ENCODE measurements at regions not wholly inside any gene's neighbourhood (a gene's known extent, or its start where the extent isn't known, plus 50 kb on each side); places are given as distances from the start of the nearest gene placed in this dataset.

DNA sequence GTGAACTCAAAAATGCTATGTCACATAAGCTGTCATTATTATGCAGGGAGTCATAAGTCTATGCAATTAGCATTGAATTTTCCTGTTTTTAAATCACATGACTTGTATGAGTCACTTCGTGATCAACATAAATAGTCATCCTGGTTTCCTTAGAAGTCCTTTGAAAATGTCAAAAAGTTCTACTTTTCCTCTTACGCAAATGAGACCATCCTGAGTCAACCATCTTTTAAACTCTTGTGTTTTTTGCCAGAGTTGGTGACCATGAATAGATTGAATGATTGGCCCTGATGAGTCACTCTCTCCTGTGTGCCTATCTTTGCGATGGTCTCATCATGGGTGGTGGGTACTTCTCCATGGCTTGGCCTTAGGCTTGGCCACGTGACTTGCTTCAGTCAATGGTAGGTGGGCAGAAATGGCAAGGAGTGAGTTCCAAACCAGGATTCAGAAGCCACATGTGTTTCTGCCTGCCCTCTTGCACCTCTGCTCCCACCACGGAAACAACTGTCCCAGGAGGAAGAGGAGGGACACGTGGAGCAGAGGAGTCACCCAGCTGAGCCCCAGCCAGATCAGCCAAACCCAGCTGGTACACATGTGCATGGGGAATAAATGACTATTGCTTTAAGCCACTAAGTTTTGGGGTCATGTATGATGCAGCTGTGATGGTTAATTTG lies 123.5 kb upstream of the CACNA1A start:
- Histone ChIP-seq H3K27ac (ENCODE audit: low read depth in 2 of 2, low read length in 2 of 2) (no peak overlapping the region), H3K9me3 (ENCODE audit: control insufficient read depth in 2 of 3, insufficient read depth in 1 of 3, low read length in 3 of 3) (peaks cover 0 to 3% (median 0%) of the 10 kb centered on the region in 3 donors), H3K27me3 (ENCODE audit: control insufficient read depth, insufficient read depth, low read length) (peaks cover 2% of the 10 kb centered on the region), H3K4me1 (ENCODE audit: control insufficient read depth in 2 of 3, insufficient read depth in 2 of 3, low read depth in 1 of 3, low read length in 3 of 3) (peaks cover 0 to 7% (median 3%) of the 10 kb centered on the region in 3 donors), H3K9ac (ENCODE audit: low read length in 3 of 3) (no peak overlapping the region), H3K36me3 (ENCODE audit: control insufficient read depth in 2 of 3, insufficient read depth in 3 of 3, low read length in 3 of 3) (no peaks in the 10 kb centered on the region), H3K4me3 (ENCODE audit: low read length in 3 of 3) (no peak overlapping the region)
- no peak for DNase-seq
- FAIRE-seq, result no peak
- TF ChIP-seq, protein P1, sequence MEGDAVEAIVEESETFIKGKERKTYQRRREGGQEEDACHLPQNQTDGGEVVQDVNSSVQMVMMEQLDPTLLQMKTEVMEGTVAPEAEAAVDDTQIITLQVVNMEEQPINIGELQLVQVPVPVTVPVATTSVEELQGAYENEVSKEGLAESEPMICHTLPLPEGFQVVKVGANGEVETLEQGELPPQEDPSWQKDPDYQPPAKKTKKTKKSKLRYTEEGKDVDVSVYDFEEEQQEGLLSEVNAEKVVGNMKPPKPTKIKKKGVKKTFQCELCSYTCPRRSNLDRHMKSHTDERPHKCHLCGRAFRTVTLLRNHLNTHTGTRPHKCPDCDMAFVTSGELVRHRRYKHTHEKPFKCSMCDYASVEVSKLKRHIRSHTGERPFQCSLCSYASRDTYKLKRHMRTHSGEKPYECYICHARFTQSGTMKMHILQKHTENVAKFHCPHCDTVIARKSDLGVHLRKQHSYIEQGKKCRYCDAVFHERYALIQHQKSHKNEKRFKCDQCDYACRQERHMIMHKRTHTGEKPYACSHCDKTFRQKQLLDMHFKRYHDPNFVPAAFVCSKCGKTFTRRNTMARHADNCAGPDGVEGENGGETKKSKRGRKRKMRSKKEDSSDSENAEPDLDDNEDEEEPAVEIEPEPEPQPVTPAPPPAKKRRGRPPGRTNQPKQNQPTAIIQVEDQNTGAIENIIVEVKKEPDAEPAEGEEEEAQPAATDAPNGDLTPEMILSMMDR (IDR thresholded peaks at IDR 0.05; ENCODE audit: borderline replicate concordance, extremely low read depth, insufficient read depth), result no peak
- intact Hi-C loops (cut with DNase I), result no loop called here

DNA sequence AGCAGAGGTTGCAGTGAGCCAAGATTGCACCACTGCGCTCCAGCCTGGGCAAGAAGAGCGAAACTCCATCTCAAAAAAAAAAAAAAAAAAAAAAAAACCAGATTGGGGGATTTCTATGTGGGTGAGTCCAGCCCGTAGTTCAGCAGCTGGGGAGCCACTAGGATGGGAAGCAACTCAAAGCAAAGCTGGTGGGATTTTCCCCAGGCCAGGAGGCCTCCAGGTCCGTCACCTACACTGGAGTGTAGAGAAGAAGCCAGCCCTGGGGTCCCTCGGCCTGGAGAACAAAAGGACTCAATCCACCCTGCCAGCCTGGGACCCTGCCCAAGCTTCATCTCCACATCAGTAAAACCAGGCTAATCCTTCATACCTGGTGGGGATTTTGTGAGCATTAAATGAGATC lies 121.3 kb upstream of the CACNA1A start:
- Histone ChIP-seq H3K4me3 (ENCODE audit: low read length in 3 of 3) (no peak overlapping the region), H3K36me3 (ENCODE audit: control insufficient read depth in 2 of 3, insufficient read depth in 3 of 3, low read length in 3 of 3) (no peaks in the 10 kb centered on the region), H3K27ac (ENCODE audit: low read depth in 2 of 2, low read length in 2 of 2) (no peak overlapping the region), H3K27me3 (ENCODE audit: control insufficient read depth, insufficient read depth, low read length) (peaks cover 2% of the 10 kb centered on the region), H3K9ac (ENCODE audit: low read length in 3 of 3) (no peak overlapping the region), H3K9me3 (ENCODE audit: control insufficient read depth in 2 of 3, insufficient read depth in 1 of 3, low read length in 3 of 3) (peaks cover 0 to 3% (median 0%) of the 10 kb centered on the region in 3 donors), H3K4me1 (ENCODE audit: control insufficient read depth in 2 of 3, insufficient read depth in 2 of 3, low read depth in 1 of 3, low read length in 3 of 3) (no peaks in the 10 kb centered on the region)
- no peak for FAIRE-seq
- no peak for DNase-seq
- TF ChIP-seq, protein P1 (IDR thresholded peaks at IDR 0.05; ENCODE audit: borderline replicate concordance, extremely low read depth, insufficient read depth), result no peak
- intact Hi-C loops (cut with DNase I), result no loop called here

DNA sequence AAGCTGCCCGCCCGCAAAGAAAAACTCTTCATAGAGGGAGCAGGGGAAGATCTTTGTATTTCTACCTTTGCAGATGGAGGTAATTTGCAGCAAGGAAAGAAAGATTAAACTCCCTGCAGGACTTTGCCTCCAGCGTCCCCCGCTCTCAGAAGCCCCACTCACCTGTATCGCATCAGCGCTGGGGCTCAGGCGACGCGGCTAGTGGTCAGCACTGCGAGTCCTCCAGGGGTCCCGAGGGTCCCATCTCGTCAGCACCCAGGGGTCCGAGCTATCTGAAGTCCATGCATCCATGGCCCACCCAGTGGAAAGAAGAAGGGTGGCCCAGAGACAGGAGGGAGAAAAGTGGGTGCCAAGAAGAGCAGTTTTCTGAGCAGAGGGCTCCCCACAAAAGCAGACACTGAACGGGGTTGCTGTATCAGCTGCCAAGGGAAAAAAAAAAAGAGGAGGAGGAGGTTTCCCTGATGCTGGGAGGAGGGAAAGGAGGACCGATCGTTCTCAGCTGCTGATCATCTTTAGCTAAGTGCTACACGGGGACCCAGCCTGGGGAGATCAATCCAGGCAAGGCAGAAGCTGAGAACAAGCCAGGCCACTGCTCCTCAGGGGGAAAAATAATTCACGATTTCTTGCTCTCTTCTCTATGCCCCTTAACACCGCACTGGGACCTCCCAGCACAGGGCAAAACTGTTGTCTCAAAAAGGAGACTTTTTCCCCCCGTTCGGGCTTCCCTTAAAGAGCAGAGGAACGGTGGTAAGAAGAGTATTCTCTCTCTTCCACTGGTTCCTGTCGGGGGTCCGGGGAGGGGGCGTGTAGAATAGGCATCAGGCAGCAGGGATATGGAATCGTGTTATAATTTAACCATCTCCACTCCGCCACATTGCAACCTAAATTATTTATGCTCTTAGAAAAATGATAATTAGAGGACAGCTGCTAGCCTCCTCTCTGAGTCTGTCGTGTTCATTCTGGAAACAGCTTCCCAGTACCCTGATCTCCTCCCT lies 117.7 kb upstream of the CACNA1A start:
- H3K4me1 ChIP-seq (ENCODE audit: control insufficient read depth in 2 of 3, insufficient read depth in 2 of 3, low read depth in 1 of 3, low read length in 3 of 3), result no peaks in the 10 kb centered on the region
- intact Hi-C loops (cut with DNase I), result no loop called here
- DNase-seq (no peak), FAIRE-seq (no peak)
- no peaks in the 10 kb centered on the region for H3K9me3 ChIP-seq (ENCODE audit: control insufficient read depth in 2 of 3, insufficient read depth in 1 of 3, low read length in 3 of 3)
- TF ChIP-seq, protein P1 (IDR thresholded peaks at IDR 0.05; ENCODE audit: borderline replicate concordance, extremely low read depth, insufficient read depth), result no peak
- H3K9ac ChIP-seq (ENCODE audit: low read length in 3 of 3), result no peak overlapping the region
- no peak overlapping the region for H3K4me3 ChIP-seq (ENCODE audit: low read length in 3 of 3)
- H3K27ac ChIP-seq (ENCODE audit: low read depth in 2 of 2, low read length in 2 of 2), result no peak overlapping the region
- H3K36me3 ChIP-seq (ENCODE audit: control insufficient read depth in 2 of 3, insufficient read depth in 3 of 3, low read length in 3 of 3), result no peaks in the 10 kb centered on the region
- H3K27me3 ChIP-seq (ENCODE audit: control insufficient read depth, insufficient read depth, low read length), result peaks cover 2% of the 10 kb centered on the region

Measured in kidney (tissue), 13 donors.